Natural killer cell (primary cell): ENCODE measurements at regions not wholly inside any gene's neighbourhood (a gene's known extent, or its start where the extent isn't known, plus 50 kb on each side); places are given as distances from the start of the nearest gene placed in this dataset.

Source experiments
- ATAC-seq, 3 donors: fragments of 150-1000 bp in 2 of 3; fragments of 200-7000 bp in 1 of 3; cut with Tn5 transposase; 1 replicate in 1 of 3; 2 replicates in 2 of 3; pipeline ENCODE4 v1.10.0; 2021; ENCODE audit warnings: mild to moderate bottlenecking in 2 of 3, moderate library complexity in 2 of 3
- DNase-seq, 2 donors: peaks; one replicate each; pipeline versions ENCODE4 v3.0.0 to v3.0.0-alpha.2; 2013 to 2021; ENCODE audit warnings: mixed read lengths in 1 of 2
- H3K27ac ChIP-seq: one replicate; pipeline ENCODE4 v1.5.1; 2013; ENCODE audit warnings: mild to moderate bottlenecking, low read length
- H3K27me3 ChIP-seq: one replicate; pipeline ENCODE4 v1.6.1; 2013; ENCODE audit warnings: low read length; ENCODE audit not compliant: control insufficient read depth, insufficient read depth
- H3K36me3 ChIP-seq: one replicate; pipeline ENCODE4 v1.6.1; 2013; ENCODE audit warnings: low read length; ENCODE audit not compliant: control insufficient read depth, insufficient read depth
- H3K4me1 ChIP-seq: one replicate; pipeline ENCODE4 v1.6.1; 2013; ENCODE audit warnings: low read length; ENCODE audit not compliant: control insufficient read depth, insufficient read depth
- H3K4me3 ChIP-seq: one replicate; pipeline ENCODE4 v1.5.1; 2013; ENCODE audit warnings: low read length
- H3K9me3 ChIP-seq: one replicate; pipeline ENCODE4 v1.6.1; 2013; ENCODE audit warnings: low read length; ENCODE audit not compliant: control insufficient read depth, insufficient read depth
- H3K27ac Mint-ChIP-seq, 2 donors: one replicate each; pipeline ENCODE4 v1.8.0; 2022; ENCODE audit warnings: mild to moderate bottlenecking in 2 of 2, mixed read lengths in 2 of 2, moderate library complexity in 1 of 2
- H3K27me3 Mint-ChIP-seq, 2 donors: one replicate each; pipeline ENCODE4 v1.8.0; 2022; ENCODE audit warnings: low read depth in 2 of 2, mixed read lengths in 2 of 2
- H3K36me3 Mint-ChIP-seq: one replicate; pipeline ENCODE4 v1.8.0; 2022; ENCODE audit warnings: mixed read lengths
- H3K4me1 Mint-ChIP-seq, 2 donors: one replicate each; pipeline ENCODE4 v1.8.0; 2022; ENCODE audit warnings: mixed read lengths in 2 of 2
- H3K4me3 Mint-ChIP-seq: one replicate; pipeline ENCODE4 v1.8.0; 2022; ENCODE audit warnings: mild to moderate bottlenecking, moderate library complexity, mixed read lengths
- H3K9me3 Mint-ChIP-seq, 2 donors: one replicate each; pipeline ENCODE4 v1.8.0; 2022; ENCODE audit warnings: mixed read lengths in 2 of 2
- WGBS: methylation state at CpG from one replicate; pipeline ENCODE4 v1.1.7; 2013; ENCODE audit warnings: missing lambda C conversion rate; ENCODE audit not compliant: insufficient coverage; 5-methylcytosine and 5-hydroxymethylcytosine counted together
- intact Hi-C: fragments of 100-400 bp; cut with micrococcal nuclease; formaldehyde crosslinking; loops from one replicate; pipeline ENCODE4 v1.14.2; 2022
- TF ChIP-seq, protein P1 (sequence below): fragments of 200-600 bp; IDR thresholded peaks from one replicate; pipeline ENCODE4 v1.8.0; 2022; ENCODE audit warnings: antibody characterized with exemption

- Mint-ChIP-seq H3K36me3 (no peaks in the 10 kb centered on the region), H3K27me3 (no peaks in the 10 kb centered on the region), H3K4me3 (no peak overlapping the region), H3K27ac (no peak overlapping the region), H3K4me1 (no peaks in the 10 kb centered on the region), H3K9me3 (no peaks in the 10 kb centered on the region)
- TF ChIP-seq, protein P1, sequence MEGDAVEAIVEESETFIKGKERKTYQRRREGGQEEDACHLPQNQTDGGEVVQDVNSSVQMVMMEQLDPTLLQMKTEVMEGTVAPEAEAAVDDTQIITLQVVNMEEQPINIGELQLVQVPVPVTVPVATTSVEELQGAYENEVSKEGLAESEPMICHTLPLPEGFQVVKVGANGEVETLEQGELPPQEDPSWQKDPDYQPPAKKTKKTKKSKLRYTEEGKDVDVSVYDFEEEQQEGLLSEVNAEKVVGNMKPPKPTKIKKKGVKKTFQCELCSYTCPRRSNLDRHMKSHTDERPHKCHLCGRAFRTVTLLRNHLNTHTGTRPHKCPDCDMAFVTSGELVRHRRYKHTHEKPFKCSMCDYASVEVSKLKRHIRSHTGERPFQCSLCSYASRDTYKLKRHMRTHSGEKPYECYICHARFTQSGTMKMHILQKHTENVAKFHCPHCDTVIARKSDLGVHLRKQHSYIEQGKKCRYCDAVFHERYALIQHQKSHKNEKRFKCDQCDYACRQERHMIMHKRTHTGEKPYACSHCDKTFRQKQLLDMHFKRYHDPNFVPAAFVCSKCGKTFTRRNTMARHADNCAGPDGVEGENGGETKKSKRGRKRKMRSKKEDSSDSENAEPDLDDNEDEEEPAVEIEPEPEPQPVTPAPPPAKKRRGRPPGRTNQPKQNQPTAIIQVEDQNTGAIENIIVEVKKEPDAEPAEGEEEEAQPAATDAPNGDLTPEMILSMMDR, result no peak
- no peak overlapping the region for H3K4me3 ChIP-seq
- H3K36me3 ChIP-seq, result no peaks in the 10 kb centered on the region
- no peak overlapping the region for H3K27ac ChIP-seq
- no peaks in the 10 kb centered on the region for H3K27me3 ChIP-seq
- no peaks in the 10 kb centered on the region for H3K4me1 ChIP-seq
- DNase-seq (no peak), ATAC-seq (no peak)
- WGBS, result 91% methylated on average over 1 of the region's 1 CpG
- intact Hi-C loops, result no loop called here
- H3K9me3 ChIP-seq, result no peaks in the 10 kb centered on the region
These were observed 133.6 kb upstream of the SGK1 start for GRCh38 chr6:134451529-134451928.

DNA sequence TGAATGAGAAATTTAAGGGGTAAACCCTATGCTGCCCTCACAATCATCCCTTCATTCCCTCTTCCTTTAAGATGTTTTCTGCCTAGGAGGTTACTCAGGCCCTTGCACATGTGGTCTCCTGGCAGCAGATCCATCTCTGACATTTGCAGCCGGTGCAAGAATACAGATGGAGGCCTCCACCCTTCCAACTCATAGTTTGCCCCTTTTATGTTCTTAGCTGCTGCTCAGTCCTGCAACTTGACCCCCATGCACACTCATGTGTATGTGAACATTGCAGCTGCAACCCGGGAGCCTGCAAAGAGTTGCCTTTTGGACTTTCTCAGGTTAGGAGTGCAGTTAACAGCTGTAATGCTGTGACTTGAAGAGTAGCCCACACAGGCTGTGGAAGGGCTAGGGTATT, 131.9 kb upstream of the SGK1 start:
- H3K4me1 Mint-ChIP-seq, result no peaks in the 10 kb centered on the region
- H3K4me1 ChIP-seq, result no peaks in the 10 kb centered on the region
- no peaks in the 10 kb centered on the region for H3K36me3 Mint-ChIP-seq
- WGBS, result 94% methylated on average over 2 of the region's 2 CpGs
- TF ChIP-seq, protein P1, result no peak
- intact Hi-C loops, result no loop called here
- no peak overlapping the region for H3K4me3 Mint-ChIP-seq
- H3K4me3 ChIP-seq, result no peak overlapping the region
- H3K27ac Mint-ChIP-seq, result no peak overlapping the region
- H3K9me3 ChIP-seq, result no peaks in the 10 kb centered on the region
- H3K27ac ChIP-seq, result no peak overlapping the region
- DNase-seq, result no peak
- H3K27me3 Mint-ChIP-seq, result no peaks in the 10 kb centered on the region
- no peaks in the 10 kb centered on the region for H3K9me3 Mint-ChIP-seq
- H3K36me3 ChIP-seq, result no peaks in the 10 kb centered on the region
- H3K27me3 ChIP-seq, result no peaks in the 10 kb centered on the region
- ATAC-seq, result no peak

DNA sequence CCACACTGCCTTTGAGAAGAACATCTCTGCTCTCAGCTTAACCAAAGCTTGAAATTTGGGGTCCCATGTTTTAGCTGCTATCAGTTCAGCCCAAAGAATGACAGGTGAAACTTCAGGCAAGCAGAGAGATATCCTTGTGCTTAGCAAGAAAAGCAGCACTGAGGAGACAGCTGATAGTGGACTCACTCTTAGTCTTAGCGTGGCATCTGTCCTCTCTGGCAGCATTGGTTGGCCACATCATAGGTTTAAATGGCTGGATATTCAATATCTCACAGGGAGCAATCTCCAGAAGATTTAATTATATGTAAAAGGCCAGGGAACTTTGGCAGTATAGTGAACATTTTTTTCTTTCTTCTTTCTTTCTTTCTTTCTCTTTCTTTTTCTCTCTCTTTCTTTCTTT, 131.1 kb upstream of the SGK1 start:
- H3K4me3 Mint-ChIP-seq, result no peak overlapping the region
- WGBS, result 83% methylated on average over 1 of the region's 1 CpG
- no peak overlapping the region for H3K27ac Mint-ChIP-seq
- Histone ChIP-seq H3K27ac (no peak overlapping the region), H3K4me1 (no peaks in the 10 kb centered on the region), H3K36me3 (no peaks in the 10 kb centered on the region), H3K4me3 (no peak overlapping the region), H3K27me3 (no peaks in the 10 kb centered on the region), H3K9me3 (no peaks in the 10 kb centered on the region)
- TF ChIP-seq, protein P1, result no peak
- H3K36me3 Mint-ChIP-seq, result no peaks in the 10 kb centered on the region
- DNase-seq (no peak), ATAC-seq (no peak)
- intact Hi-C loops, result no loop called here
- no peaks in the 10 kb centered on the region for H3K4me1 Mint-ChIP-seq
- H3K27me3 Mint-ChIP-seq, result no peaks in the 10 kb centered on the region
- no peaks in the 10 kb centered on the region for H3K9me3 Mint-ChIP-seq

DNA sequence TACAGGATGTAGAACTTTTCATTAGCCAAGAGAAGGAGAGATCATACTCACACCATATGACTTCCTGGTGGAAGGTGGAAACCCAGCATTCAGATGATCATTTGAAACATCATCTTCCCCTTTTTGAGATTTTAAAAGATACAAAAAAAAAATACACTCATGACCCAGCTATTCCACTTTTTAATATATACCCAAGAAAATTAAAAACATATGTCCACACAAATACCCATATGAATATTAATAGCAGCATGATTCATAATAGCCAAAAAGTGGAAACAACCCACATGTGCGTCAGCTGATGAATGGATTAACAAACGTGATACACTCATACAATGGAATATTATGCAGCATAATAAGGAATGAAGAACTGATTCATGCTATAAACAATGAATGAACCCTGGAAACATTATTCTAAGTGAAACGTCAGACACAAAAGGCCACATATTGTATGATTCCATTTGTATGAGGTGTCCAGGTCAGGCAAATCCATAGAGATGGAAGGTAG, 130.0 kb upstream of the SGK1 start:
- Histone ChIP-seq H3K4me1 (no peaks in the 10 kb centered on the region), H3K27me3 (no peaks in the 10 kb centered on the region), H3K4me3 (no peak overlapping the region), H3K36me3 (no peaks in the 10 kb centered on the region), H3K9me3 (no peaks in the 10 kb centered on the region), H3K27ac (no peak overlapping the region)
- 90% methylated on average over 1 of the region's 3 CpGs for WGBS
- Mint-ChIP-seq H3K27ac (no peak overlapping the region), H3K27me3 (no peaks in the 10 kb centered on the region), H3K4me3 (no peak overlapping the region), H3K4me1 (no peaks in the 10 kb centered on the region), H3K36me3 (no peaks in the 10 kb centered on the region), H3K9me3 (no peaks in the 10 kb centered on the region)
- no peak for ATAC-seq
- TF ChIP-seq, protein P1, result no peak
- intact Hi-C loops, result no loop called here
- no peak for DNase-seq
